PC-9 (cell line): ENCODE measurements at regions not wholly inside any gene's neighbourhood (a gene's known extent, or its start where the extent isn't known, plus 50 kb on each side); places are given as distances from the start of the nearest gene placed in this dataset.

Source experiments
- EZH2 ChIP-seq: fragments of 200-600 bp; sonication (generic); IDR thresholded peaks from 2 replicates; pipeline ENCODE4 v1.8.0; 2017; ENCODE audit warnings: antibody characterized with exemption, low read depth
- TF ChIP-seq, protein P1 (sequence below): fragments of 200-600 bp; sonication (generic); conservative IDR thresholded peaks from 2 replicates; pipeline ENCODE4 v1.6.1; 2017; ENCODE audit warnings: mixed run types, antibody characterized with exemption, mild to moderate bottlenecking, moderate library complexity

- no peak for TF ChIP-seq EZH2
- TF ChIP-seq, protein P1, sequence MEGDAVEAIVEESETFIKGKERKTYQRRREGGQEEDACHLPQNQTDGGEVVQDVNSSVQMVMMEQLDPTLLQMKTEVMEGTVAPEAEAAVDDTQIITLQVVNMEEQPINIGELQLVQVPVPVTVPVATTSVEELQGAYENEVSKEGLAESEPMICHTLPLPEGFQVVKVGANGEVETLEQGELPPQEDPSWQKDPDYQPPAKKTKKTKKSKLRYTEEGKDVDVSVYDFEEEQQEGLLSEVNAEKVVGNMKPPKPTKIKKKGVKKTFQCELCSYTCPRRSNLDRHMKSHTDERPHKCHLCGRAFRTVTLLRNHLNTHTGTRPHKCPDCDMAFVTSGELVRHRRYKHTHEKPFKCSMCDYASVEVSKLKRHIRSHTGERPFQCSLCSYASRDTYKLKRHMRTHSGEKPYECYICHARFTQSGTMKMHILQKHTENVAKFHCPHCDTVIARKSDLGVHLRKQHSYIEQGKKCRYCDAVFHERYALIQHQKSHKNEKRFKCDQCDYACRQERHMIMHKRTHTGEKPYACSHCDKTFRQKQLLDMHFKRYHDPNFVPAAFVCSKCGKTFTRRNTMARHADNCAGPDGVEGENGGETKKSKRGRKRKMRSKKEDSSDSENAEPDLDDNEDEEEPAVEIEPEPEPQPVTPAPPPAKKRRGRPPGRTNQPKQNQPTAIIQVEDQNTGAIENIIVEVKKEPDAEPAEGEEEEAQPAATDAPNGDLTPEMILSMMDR, result no peak
These were observed 509.5 kb downstream of the TMEM114 start for GRCh38 chr16:8080817-8081216.
